ENCODE measurements at regions not wholly inside any gene's neighbourhood (a gene's known extent, or its start where the extent isn't known, plus 50 kb on each side); places are given as distances from the start of the nearest gene placed in this dataset.

- TF ChIP-seq CTCF (IDR thresholded peaks at IDR 0.05; ENCODE audit: low read depth, low read length, missing input control) (no peak), MAX (IDR thresholded peaks at IDR 0.05) (no peak), RXRA (IDR thresholded peaks at IDR 0.05) (no peak), GABPA (IDR thresholded peaks at IDR 0.05 in 1 of 2, conservative IDR thresholded peaks at IDR 0.05 in 1 of 2) (no peak), SP1 (IDR thresholded peaks at IDR 0.05) (no peak), REST (IDR thresholded peaks at IDR 0.05) (no peak), HNF4G (IDR thresholded peaks at IDR 0.05) (no peak), TAF1 (conservative IDR thresholded peaks at IDR 0.05) (no peak), FOXA1 (IDR thresholded peaks at IDR 0.05) (no peak), JUND (IDR thresholded peaks at IDR 0.05) (no peak)
These were observed 106.3 kb downstream of the RFX6 start for GRCh38 chr6:116983375-116983774.
